GM18519 (cell line): ENCODE measurements at regions not wholly inside any gene's neighbourhood (a gene's known extent, or its start where the extent isn't known, plus 50 kb on each side); places are given as distances from the start of the nearest gene placed in this dataset.
"Not testable (repeated sequence)": the region's sequence is repeated elsewhere in the genome, so short reads cannot be mapped to it uniquely, and the experiment has no call there.

Experiments
- ATAC-seq: cut with Tn5 transposase; IDR thresholded peaks from one replicate; pipeline ENCODE4 v1.9.1; 2021; ENCODE audit warnings: mild to moderate bottlenecking, moderate library complexity; ENCODE audit not compliant: unreplicated experiment, low FRiP score

GRCh38 chr2:228543117-228543516, 361.6 kb upstream of the SPHKAP start:
- ATAC-seq: no peak

GRCh38 chr2:228542277-228542676, 360.8 kb upstream of the SPHKAP start:
- ATAC-seq: no peak

GRCh38 chr2:228541789-228542188, 360.3 kb upstream of the SPHKAP start:
- no peak for ATAC-seq

DNA sequence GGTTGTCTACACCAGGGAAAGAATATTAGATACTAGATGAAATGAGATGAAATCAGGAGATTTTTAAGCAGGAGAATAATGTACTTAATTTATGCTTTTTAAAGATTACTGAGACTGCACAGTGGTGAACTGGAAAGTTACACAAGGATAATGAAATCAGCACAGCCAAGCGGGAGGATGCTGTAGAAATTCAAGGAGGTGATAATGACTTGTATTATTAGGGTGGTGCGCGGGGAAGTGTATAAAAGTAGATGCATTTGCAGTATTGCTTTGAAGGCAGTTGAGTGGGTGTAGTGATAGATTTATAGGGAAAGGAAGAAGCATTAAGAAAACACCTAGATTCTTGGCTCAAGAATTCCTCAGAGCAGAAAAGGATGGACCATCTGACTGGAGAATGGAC, 359.5 kb upstream of the SPHKAP start:
- no peak for ATAC-seq

DNA sequence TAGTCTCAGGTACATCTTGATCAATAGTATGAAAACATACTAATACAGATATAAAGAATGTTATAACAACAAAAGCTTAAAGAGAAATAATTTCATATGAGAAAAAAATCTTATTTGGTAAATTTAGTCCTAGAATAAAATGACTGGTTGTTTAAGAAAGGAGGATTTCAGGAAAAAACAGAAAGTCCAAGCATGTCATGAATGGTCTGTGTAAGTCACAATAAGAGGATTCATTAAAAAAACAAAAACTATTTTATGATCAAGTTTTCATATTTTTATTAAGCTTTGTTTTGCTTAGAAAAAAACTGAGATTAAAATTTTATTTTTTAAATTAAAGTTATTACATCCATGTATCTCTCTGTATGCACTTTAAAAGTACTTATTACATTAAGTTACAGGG, 353.9 kb upstream of the SPHKAP start:
- ATAC-seq: no peak

GRCh38 chr2:228533156-228533555, 351.7 kb upstream of the SPHKAP start:
- no peak for ATAC-seq

DNA sequence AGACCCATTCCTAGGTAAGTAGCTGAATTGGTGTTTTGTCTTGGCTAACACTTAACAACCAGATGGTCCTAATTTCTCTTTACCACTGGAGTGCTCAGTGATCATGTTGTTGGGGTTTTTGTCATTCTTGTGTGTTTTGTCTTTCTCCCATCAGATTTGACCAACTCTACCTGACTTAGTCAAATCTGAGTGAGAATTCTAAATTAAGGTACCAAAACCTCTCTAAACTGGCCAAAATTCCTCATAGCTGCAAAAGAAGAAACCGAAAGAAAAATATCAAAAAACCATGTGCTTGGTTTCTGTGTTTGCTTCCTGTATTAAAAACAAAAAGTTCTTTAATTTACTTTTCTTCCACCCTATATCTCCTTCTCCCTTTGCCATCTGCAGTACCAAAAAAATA, 350.7 kb upstream of the SPHKAP start:
- no peak for ATAC-seq

DNA sequence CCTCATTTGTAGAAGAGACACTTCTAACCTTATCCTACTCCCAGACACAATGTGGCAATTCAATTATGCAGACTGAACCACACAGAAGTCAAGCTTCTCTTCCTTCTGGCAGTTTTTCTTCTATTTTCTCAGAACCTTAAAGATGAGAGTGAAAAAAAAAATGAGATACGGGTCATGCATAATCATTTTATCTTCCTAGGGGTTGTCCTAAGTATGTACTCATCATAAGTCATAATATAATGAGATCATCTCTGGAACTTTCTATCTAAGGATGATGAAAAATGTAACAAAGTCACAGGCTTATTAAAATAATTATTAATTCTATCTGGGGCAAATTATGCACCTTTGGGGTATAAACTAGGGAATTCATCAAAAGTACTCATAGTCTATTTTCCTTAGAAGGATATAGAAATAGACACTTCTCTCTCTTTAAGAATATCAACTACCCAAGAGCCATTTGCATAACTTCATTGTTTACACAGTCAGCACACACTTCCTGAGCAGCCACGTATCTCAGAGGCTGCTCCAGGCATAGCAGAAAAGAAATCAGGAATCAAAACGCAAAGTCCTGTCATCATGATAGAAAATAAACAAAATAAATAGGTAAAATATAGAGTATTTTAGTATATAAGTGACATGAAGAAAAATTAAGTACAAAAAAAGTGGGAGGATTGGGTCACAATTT, 345.9 kb upstream of the SPHKAP start:
- ATAC-seq: no peak

DNA sequence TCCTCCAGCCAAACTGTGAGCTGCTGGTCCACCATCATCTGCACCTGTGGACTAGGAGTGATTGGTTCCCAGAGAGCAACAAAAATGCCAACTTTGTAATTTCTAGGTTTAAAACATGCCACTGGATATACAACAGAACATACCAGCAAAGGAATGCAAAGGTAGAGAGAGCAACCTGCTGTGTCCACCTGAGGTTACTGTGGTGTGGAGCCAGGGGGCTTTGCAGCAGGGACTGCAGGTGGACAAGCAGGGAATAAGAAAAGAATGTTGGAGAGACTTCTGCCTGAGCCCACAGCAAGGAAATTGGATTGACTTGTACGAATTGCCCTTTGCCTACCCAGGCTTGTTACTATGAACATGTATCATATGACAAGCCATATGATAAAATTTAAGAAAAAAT, 345.2 kb upstream of the SPHKAP start:
- no peak for ATAC-seq

DNA sequence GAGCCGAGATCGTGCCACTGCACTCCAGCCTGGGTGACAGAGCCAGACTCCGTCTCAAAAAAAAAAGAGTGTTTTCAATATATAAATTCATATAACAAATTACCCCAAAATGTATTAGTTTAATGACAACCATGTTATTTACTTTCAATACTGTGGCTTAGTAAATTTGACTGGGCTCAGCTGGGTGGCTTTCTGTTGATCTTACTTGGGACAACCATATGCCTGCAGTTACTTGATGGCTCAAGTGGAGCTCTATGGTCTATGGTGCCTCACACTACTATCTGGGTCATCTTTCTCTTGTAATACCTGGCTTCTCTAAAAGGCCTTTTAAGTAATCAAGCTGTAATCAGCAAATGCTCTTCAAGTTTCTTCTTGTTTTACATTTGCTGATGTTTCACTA, 341.5 kb upstream of the SPHKAP start:
- ATAC-seq: no peak

- no peak for ATAC-seq
These were observed 340.8 kb upstream of the SPHKAP start for GRCh38 chr2:228522276-228522675.

DNA sequence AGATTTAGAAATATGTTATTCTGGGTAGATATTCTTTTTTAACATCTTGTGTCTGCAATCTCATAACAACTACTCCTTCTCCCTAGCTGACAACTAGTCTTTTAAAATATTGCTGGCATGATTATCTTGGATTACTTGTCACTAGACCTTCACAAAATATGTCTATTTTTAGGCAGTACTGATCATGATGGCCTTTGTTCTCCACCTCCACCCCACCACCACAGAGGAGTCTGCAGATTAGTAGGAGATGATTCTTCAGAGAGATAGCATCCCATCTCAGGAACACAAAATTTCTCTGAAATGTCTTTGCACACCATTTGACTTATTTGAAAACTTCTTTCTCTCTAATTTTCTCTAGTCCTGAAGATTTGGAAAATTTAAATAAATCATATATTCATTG, 338.1 kb upstream of the SPHKAP start:
- no peak for ATAC-seq

DNA sequence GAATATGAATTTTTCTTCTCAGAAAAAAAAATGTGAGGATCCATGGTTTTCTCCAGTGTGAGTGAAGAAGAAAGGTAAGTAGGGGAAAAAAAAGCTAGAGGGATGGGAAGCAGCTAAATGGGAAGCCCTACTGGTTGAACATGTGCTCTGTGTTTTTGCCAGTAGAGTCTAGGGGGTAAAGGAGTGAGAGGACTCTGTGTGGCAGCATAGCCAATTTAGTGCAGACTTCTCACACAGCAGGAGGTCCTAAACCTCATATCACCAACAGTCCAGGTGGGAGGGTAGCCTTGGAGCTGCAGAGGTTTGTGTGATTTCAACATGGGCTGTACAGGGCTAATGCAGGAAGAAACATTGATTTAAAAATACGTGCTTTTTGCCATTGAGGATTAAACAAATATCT, 334.5 kb upstream of the SPHKAP start:
- no peak for ATAC-seq

DNA sequence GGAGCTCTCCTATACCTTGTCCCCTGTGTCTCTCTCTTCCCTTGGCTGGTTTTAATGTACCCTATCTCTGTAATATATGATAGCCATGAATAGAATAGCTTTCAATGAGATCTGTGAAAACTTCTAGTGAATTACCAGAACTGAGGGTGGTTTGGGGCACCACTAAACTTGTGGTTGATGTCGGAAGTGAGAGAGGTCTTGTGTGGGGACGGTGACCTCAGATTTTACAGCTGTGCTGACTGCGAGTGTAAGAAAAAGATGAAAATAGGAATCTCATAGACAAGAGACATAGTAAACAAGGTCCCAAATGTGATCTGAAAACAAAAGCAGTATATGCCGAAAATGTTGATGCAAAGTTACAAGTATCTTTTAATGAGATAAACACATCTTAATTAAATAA, 332.0 kb upstream of the SPHKAP start:
- not testable (repeated sequence) for ATAC-seq

DNA sequence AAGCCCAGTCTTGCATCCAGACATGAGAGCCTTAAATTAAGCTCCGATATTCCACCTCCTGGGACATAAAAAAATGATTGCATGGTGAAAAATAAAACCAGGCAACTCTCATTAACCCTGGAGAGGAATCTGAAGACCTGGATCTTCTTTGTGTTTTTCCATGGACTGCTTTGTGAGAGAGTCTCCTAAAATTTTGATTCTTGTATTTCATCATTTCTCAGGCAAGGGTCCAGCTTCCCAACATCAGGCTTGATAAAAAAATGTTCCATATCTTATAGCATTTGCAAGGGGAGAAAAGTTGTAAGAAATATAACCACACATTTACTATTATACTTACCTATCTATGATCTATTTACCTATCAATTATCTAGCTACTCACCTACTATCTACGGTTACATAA, 327.5 kb upstream of the SPHKAP start:
- no peak for ATAC-seq

DNA sequence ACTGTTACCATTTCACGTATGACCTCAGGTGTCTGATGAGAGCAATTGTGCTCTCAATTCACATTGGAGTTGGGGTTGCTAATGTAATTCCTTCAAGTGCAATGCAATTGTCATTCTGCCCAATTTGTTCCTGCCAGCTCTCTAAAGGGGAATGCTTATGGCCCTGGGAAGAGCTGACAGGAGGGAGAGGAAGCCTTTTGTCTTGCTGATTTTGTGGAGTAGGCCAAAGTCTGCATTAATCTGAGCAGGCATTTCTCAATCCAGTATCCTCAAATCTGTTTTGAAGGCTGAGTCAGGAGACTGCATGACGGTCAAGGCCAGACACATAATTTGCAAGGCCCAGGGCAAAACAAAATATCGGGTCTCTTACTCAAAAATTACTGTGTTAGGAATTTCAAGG, 326.4 kb upstream of the SPHKAP start:
- ATAC-seq: no peak

DNA sequence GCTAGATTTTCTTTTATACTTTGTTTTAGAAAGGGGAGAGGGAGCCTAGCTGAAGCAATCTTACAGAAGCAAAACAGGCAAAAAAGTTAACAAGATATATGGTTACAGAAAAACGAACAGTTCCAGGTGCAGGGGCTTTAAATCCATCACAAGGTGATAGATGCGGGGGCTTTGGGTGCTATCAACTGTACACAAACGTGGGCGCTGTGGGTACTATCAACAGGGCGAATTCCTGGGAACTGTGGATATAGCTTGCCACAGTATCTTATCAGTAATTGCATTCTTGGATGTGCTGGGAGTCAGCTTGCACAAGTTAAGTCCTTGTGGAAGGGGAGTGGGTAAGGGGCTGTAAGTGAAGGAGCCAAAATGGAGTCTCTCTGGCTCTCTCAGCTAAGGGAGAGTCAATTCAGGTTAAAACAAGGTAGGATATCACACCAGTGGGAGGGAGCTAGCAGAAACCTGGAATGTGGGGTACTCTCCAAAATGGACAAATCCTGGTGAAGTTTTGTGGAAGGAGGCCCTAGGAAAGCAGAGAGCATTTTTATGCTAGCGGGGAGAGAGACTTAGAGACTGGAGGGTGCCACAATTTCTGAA, 325.8 kb upstream of the SPHKAP start:
- ATAC-seq: no peak

GRCh38 chr2:228503731-228504130, 322.2 kb upstream of the SPHKAP start:
- no peak for ATAC-seq

GRCh38 chr2:228493852-228494251, 312.4 kb upstream of the SPHKAP start:
- no peak for ATAC-seq

DNA sequence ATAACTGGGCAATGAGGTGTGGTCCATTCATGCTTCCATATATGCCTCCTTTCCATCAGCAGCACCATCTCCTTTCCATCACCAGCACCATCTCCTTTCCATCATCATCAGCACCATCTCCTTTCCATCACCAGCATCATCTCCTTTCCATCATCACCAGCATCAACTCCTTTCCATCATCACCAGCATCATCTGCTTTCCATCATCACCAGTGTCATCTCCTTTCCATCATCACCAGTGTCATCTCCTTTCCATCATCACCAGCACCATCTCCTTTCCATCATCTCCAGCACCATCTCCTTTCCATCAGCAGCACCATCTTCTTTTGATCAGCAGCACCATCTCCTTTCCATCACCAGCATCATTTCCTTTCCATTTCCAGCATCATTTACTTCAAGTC, 297.5 kb upstream of the SPHKAP start:
- ATAC-seq: no peak

DNA sequence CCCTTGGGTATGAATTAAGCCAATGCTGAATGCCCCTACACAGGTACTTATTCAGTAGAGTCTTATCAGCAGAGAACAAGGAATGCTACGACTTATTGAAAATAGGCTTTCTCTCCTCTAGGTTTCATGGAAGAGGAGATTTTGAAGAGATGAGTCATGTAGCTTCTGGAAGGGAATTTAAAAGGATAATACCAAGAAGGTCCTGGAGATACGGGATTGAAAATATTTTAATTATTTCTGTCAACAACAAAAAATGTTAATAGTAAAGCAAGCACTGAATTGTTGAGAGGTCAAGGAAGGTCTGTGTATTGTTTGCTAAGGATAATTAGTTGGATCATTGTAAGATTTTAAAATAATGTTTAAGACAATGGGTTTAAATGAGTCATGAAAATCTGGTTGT, 293.0 kb upstream of the SPHKAP start:
- no peak for ATAC-seq

GRCh38 chr2:228469721-228470120, 288.2 kb upstream of the SPHKAP start:
- ATAC-seq: no peak

DNA sequence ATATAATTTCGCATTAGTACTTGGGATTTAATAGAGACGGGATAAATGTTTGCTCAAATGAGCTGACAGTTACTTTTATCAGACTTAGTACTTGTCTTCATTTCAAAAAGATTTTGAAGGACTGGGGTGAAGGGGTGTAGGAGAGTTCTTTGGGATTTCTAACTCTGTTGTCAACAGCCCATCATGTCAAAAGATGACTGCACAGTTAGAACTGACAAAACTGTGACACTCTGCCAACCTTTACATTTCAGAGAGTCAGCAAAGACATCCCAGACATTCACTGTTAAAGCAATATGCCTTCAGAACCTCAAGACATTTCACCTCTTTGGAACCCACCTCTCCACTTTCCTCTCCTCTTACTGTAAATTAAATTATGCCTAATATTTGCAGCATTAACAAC, 285.4 kb upstream of the SPHKAP start:
- ATAC-seq: no peak
